PC-9 (cell line): ENCODE measurements at regions not wholly inside any gene's neighbourhood (a gene's known extent, or its start where the extent isn't known, plus 50 kb on each side); places are given as distances from the start of the nearest gene placed in this dataset.

Experiments
- BruUV-seq: library from RNA; stranded (reverse); fragments of 400-500 nt; replicated peaks from 2 replicates; lab custom pipeline; 2021; lab: Mats Ljungman, UMichigan
- CTCF ChIA-PET: fragments of 300-600 bp; sonication (Branson Sonifier 250); formaldehyde crosslinking; loops from one replicate; lab custom pipeline; 2022; ENCODE audit warnings: antibody characterized with exemption; lab: Charles Lee
- POLR2A ChIA-PET: fragments of 300-600 bp; sonication (Branson Sonifier 250); formaldehyde crosslinking; loops from one replicate; lab custom pipeline; 2022; ENCODE audit warnings: antibody characterized with exemption; ENCODE audit not compliant: unreplicated experiment; lab: Charles Lee
- DNase-seq, 2 experiments: peaks; one replicate each; pipeline versions ENCODE4 v3.0.0 to v3.0.0-alpha.2; 2015 to 2022; ENCODE audit warnings: mixed read lengths in 1 of 2
- H2AFZ ChIP-seq: fragments of 200-600 bp; sonication (generic); 2 replicates; pipeline ENCODE4 v1.8.1; 2017; ENCODE audit warnings: antibody characterized with exemption
- H3F3A ChIP-seq: fragments of 200-600 bp; sonication (generic); 2 replicates; pipeline ENCODE4 v1.8.1; 2017; ENCODE audit warnings: antibody characterized with exemption, mild to moderate bottlenecking, low read depth; ENCODE audit not compliant: insufficient read depth
- H3K27ac ChIP-seq: fragments of 200-600 bp; sonication (generic); 2 replicates; pipeline ENCODE4 v1.6.1; 2016; ENCODE audit warnings: mixed run types
- H3K27me3 ChIP-seq: fragments of 200-600 bp; sonication (generic); 2 replicates; pipeline ENCODE4 v1.6.1; 2016; ENCODE audit warnings: low read depth, mixed run types; ENCODE audit not compliant: insufficient read depth
- H3K36me3 ChIP-seq: fragments of 200-600 bp; sonication (generic); 2 replicates; pipeline ENCODE4 v1.6.1; 2016; ENCODE audit warnings: low read depth, mixed run types
- H3K4me1 ChIP-seq: fragments of 200-600 bp; sonication (generic); replicated peaks from 2 replicates; pipeline ENCODE4 v1.6.1; 2016; ENCODE audit warnings: mixed run types; ENCODE audit not compliant: insufficient read depth
- H3K4me2 ChIP-seq: fragments of 200-600 bp; sonication (generic); 2 replicates; pipeline ENCODE4 v1.6.1; 2017; ENCODE audit warnings: mixed run types
- H3K4me3 ChIP-seq: fragments of 200-600 bp; sonication (generic); 2 replicates; pipeline ENCODE4 v1.6.1; 2016; ENCODE audit warnings: mixed run types
- H3K79me2 ChIP-seq: fragments of 200-600 bp; sonication (generic); 2 replicates; pipeline ENCODE4 v1.6.1; 2017; ENCODE audit warnings: low read depth, mixed run types
- H3K9me2 ChIP-seq: fragments of 200-600 bp; sonication (generic); 2 replicates; pipeline ENCODE4 v1.8.1; 2017; ENCODE audit warnings: mild to moderate bottlenecking; ENCODE audit not compliant: insufficient read depth
- H3K9me3 ChIP-seq: fragments of 200-600 bp; sonication (generic); 2 replicates; pipeline ENCODE4 v1.8.1; 2016; ENCODE audit warnings: low read depth; ENCODE audit not compliant: insufficient read depth
- H4K20me1 ChIP-seq: fragments of 200-600 bp; sonication (generic); 2 replicates; pipeline ENCODE4 v1.8.1; 2017; ENCODE audit not compliant: insufficient read depth
- EZH2 ChIP-seq: fragments of 200-600 bp; sonication (generic); IDR thresholded peaks from 2 replicates; pipeline ENCODE4 v1.8.0; 2017; ENCODE audit warnings: antibody characterized with exemption, low read depth
- intact Hi-C: fragments of 100-400 bp; cut with micrococcal nuclease; formaldehyde crosslinking; loops from one replicate; pipeline ENCODE4 v1.10.0; 2022; ENCODE audit not compliant: unreplicated experiment
- TF ChIP-seq, protein P1 (sequence below): fragments of 200-600 bp; sonication (generic); conservative IDR thresholded peaks from 2 replicates; pipeline ENCODE4 v1.6.1; 2017; ENCODE audit warnings: mixed run types, antibody characterized with exemption, mild to moderate bottlenecking, moderate library complexity

DNA sequence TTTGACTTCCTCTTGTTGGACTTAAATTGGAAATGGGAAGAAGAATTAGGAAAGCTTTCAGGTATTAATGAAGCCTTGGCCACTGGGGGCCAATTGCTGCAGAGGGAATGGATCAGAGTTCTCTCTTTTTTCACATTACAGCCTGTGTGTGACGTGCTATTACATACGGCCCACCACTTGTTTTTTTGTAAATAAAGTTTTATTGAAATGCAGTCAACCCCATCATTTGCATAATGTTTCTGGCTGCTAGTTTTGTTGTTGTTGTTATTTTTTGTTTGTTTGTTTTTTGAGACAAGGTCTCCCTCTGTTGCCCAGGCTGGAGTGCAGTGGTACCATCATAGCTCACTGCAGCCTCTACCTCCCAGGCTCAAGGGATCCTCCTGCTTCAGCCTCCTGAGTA, 98.4 kb downstream of the ASMT start:
- DNase-seq = no peak
- Histone ChIP-seq H4K20me1 (no peaks in the 10 kb centered on the region), H3K9me3 (no peaks in the 10 kb centered on the region), H3F3A (no peaks in the 10 kb centered on the region), H2AFZ (no peak overlapping the region), H3K36me3 (no peaks in the 10 kb centered on the region), H3K27ac (no peak overlapping the region), H3K4me1 (no peaks in the 10 kb centered on the region), H3K79me2 (no peaks in the 10 kb centered on the region), H3K9me2 (no peaks in the 10 kb centered on the region), H3K4me2 (no peak overlapping the region), H3K27me3 (peaks cover 36% of the 10 kb centered on the region), H3K4me3 (no peak overlapping the region)
- ChIA-PET CTCF (no interaction called here), POLR2A (no interaction called here)
- intact Hi-C loops = no loop called here
- BruUV-seq = no TSS peak
- TF ChIP-seq, protein P1, sequence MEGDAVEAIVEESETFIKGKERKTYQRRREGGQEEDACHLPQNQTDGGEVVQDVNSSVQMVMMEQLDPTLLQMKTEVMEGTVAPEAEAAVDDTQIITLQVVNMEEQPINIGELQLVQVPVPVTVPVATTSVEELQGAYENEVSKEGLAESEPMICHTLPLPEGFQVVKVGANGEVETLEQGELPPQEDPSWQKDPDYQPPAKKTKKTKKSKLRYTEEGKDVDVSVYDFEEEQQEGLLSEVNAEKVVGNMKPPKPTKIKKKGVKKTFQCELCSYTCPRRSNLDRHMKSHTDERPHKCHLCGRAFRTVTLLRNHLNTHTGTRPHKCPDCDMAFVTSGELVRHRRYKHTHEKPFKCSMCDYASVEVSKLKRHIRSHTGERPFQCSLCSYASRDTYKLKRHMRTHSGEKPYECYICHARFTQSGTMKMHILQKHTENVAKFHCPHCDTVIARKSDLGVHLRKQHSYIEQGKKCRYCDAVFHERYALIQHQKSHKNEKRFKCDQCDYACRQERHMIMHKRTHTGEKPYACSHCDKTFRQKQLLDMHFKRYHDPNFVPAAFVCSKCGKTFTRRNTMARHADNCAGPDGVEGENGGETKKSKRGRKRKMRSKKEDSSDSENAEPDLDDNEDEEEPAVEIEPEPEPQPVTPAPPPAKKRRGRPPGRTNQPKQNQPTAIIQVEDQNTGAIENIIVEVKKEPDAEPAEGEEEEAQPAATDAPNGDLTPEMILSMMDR = no peak
- TF ChIP-seq EZH2 = no peak

DNA sequence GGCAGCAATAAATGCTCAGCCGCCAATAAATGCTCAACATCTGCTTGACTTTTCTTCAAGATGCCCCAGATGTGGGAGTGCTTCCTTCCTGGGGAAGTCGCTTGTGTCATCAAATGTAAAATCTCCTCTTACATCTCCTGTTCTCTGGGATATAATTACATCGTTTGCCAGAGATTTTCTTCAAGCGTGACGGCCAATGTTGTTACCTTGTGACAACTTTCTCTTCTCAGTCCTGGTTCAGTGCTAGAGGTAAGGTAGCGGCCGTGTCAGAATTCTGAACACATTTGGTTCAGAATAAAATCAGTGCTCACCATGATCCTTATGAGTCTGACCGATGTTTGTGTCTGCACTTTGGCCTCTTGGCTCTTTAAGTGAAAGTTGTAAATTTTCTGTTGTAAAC, 102.5 kb downstream of the ASMT start:
- H3K9me3 ChIP-seq = no peaks in the 10 kb centered on the region
- H2AFZ ChIP-seq = no peak overlapping the region
- no peak for DNase-seq
- no peak overlapping the region for H3K4me2 ChIP-seq
- ChIA-PET POLR2A (no interaction called here), CTCF (no interaction called here)
- BruUV-seq = no TSS peak
- intact Hi-C loops = no loop called here
- H4K20me1 ChIP-seq = no peaks in the 10 kb centered on the region
- no peaks in the 10 kb centered on the region for H3K4me1 ChIP-seq
- H3K79me2 ChIP-seq = no peaks in the 10 kb centered on the region
- H3K4me3 ChIP-seq = no peak overlapping the region
- H3K27ac ChIP-seq = no peak overlapping the region
- TF ChIP-seq, protein P1 = no peak
- TF ChIP-seq EZH2 = no peak
- H3K36me3 ChIP-seq = no peaks in the 10 kb centered on the region
- H3F3A ChIP-seq = no peaks in the 10 kb centered on the region
- H3K27me3 ChIP-seq = peaks cover 49% of the 10 kb centered on the region
- H3K9me2 ChIP-seq = no peaks in the 10 kb centered on the region

DNA sequence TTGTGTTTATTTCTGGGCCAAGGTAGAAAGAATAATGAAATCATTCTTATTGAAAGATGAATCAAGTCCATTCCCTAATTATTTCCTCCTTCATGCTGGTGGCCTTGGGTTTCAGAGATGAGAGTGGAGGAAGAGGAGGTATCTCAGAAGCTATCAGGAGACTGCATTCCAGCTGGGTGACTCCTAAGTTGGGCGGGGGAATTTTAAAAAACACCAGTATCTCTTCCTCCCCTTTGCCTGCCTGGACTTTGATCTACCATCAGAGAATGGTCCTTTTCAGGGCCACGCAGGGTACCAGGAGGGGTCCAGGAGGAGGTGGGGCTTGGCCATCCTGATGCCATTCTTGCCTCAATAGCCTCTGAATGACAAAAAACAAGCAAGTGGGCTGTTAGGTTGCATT, 104.4 kb downstream of the ASMT start:
- no peak overlapping the region for H2AFZ ChIP-seq
- H3K4me2 ChIP-seq = no peak overlapping the region
- H3K4me3 ChIP-seq = no peak overlapping the region
- H3K27me3 ChIP-seq = peaks cover 35% of the 10 kb centered on the region
- no peaks in the 10 kb centered on the region for H3K9me3 ChIP-seq
- POLR2A ChIA-PET = no interaction called here
- H3K36me3 ChIP-seq = no peaks in the 10 kb centered on the region
- no peaks in the 10 kb centered on the region for H3K4me1 ChIP-seq
- H3K9me2 ChIP-seq = no peaks in the 10 kb centered on the region
- CTCF ChIA-PET = no interaction called here
- no TSS peak for BruUV-seq
- intact Hi-C loops = no loop called here
- no peak overlapping the region for H3K27ac ChIP-seq
- H3K79me2 ChIP-seq = no peaks in the 10 kb centered on the region
- no peaks in the 10 kb centered on the region for H4K20me1 ChIP-seq
- no peaks in the 10 kb centered on the region for H3F3A ChIP-seq
- TF ChIP-seq, protein P1 = no peak
- TF ChIP-seq EZH2 = no peak
- DNase-seq = no peak
